OCI-LY7 (cell line): ENCODE measurements at regions not wholly inside any gene's neighbourhood (a gene's known extent, or its start where the extent isn't known, plus 50 kb on each side); places are given as distances from the start of the nearest gene placed in this dataset.

Source experiments
- BruUV-seq: library from RNA; stranded (reverse); fragments of 400-500 nt; replicated peaks from 2 replicates; lab custom pipeline; 2021; lab: Mats Ljungman, UMichigan
- CTCF ChIA-PET: fragments of 300-600 bp; sonication (Branson Sonifier 250); formaldehyde crosslinking; loops from one replicate; lab custom pipeline; 2022; ENCODE audit warnings: antibody characterized with exemption; ENCODE audit not compliant: unreplicated experiment; lab: Charles Lee
- POLR2A ChIA-PET: fragments of 300-600 bp; sonication (Branson Sonifier 250); formaldehyde crosslinking; loops from one replicate; lab custom pipeline; 2022; ENCODE audit warnings: antibody characterized with exemption; lab: Charles Lee
- DNase-seq: peaks from one replicate; pipeline ENCODE4 v3.0.0-alpha.2; 2015; ENCODE audit warnings: low spot score
- H2AFZ ChIP-seq: fragments of 200-600 bp; sonication (generic), shearing (Covaris generic); 2 replicates; pipeline ENCODE4 v1.6.1; 2014; ENCODE audit warnings: mild to moderate bottlenecking, antibody characterized with exemption, low read length, moderate library complexity
- H3K27ac ChIP-seq: fragments of 200-600 bp; sonication (generic); 2 replicates; pipeline ENCODE4 v1.5.1; 2014; ENCODE audit warnings: mixed run types, low read depth, mild to moderate bottlenecking, moderate library complexity, low read length, inconsistent platforms; ENCODE audit not compliant: poor library complexity, severe bottlenecking
- H3K36me3 ChIP-seq: fragments of 200-600 bp; sonication (generic); 2 replicates; pipeline ENCODE4 v1.6.1; 2014; ENCODE audit warnings: mild to moderate bottlenecking, antibody characterized with exemption, low read length, moderate library complexity, mixed read lengths; ENCODE audit not compliant: insufficient read depth
- H3K4me1 ChIP-seq: fragments of 200-600 bp; sonication (generic); 2 replicates; pipeline ENCODE4 v1.5.1; 2014; ENCODE audit warnings: mild to moderate bottlenecking, low read length; ENCODE audit not compliant: insufficient read depth, poor library complexity, severe bottlenecking
- H3K4me2 ChIP-seq: fragments of 200-600 bp; sonication (generic); 2 replicates; pipeline ENCODE4 v1.6.1; 2014; ENCODE audit warnings: mild to moderate bottlenecking, low read length
- H3K4me3 ChIP-seq: fragments of 200-600 bp; sonication (generic); 2 replicates; pipeline ENCODE4 v1.5.1; 2014; ENCODE audit warnings: mild to moderate bottlenecking, low read depth, low read length; ENCODE audit not compliant: poor library complexity, severe bottlenecking
- H3K79me2 ChIP-seq: fragments of 200-600 bp; sonication (generic); 2 replicates; pipeline ENCODE4 v1.6.1; 2016; ENCODE audit warnings: low read depth, mild to moderate bottlenecking, low read length, moderate library complexity, mixed read lengths; ENCODE audit not compliant: insufficient read depth
- H3K9me2 ChIP-seq: fragments of 200-600 bp; sonication (generic); 2 replicates; pipeline ENCODE4 v1.6.1; 2016; ENCODE audit warnings: mild to moderate bottlenecking, low read length, mixed read lengths; ENCODE audit not compliant: insufficient read depth
- H3K9me3 ChIP-seq: fragments of 200-600 bp; sonication (generic); 2 replicates; pipeline ENCODE4 v1.6.1; 2014; ENCODE audit warnings: mild to moderate bottlenecking, mixed run types, low read length, mixed read lengths
- H4K20me1 ChIP-seq: fragments of 200-600 bp; sonication (generic); 2 replicates; pipeline ENCODE4 v1.6.1; 2014; ENCODE audit warnings: mild to moderate bottlenecking, antibody characterized with exemption, low read length, moderate library complexity, mixed read lengths; ENCODE audit not compliant: insufficient read depth
- CTCF ChIP-seq: fragments of 200-600 bp; sonication (generic); conservative IDR thresholded peaks from 2 replicates; pipeline ENCODE4 v1.5.1; 2014; ENCODE audit warnings: mild to moderate bottlenecking, antibody characterized with exemption, low read length, moderate library complexity, mixed read lengths
- EZH2phosphoT487 ChIP-seq: fragments of 200-600 bp; sonication (generic); IDR thresholded peaks from 2 replicates; pipeline ENCODE4 v1.6.1; 2018; ENCODE audit warnings: low read depth, borderline replicate concordance, mild to moderate bottlenecking, mixed run types, antibody characterized with exemption, low read length, moderate library complexity, mixed read lengths
- intact Hi-C: fragments of 100-400 bp; cut with micrococcal nuclease; formaldehyde crosslinking; loops from one replicate; pipeline ENCODE4 v1.10.0; 2022; ENCODE audit not compliant: unreplicated experiment

DNA sequence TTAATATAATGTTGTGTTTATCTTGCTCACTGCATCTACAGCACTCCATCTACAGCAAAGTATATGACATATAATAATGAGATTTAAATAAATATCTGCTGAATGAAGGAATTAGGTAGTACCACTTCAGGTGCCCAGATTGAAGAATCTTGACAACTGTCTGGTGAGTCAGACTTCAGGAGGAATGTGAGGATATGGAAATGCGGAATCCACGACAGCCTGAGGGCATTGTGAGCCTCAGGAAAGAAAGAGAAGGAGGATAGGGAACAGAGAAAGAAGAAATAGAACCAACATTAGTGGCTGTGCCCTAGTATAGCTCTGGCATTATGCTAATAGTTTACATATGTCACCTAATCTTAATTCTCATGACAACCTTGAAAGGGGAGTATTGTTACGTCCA, 304.4 kb downstream of the AASDHPPT start:
- ChIA-PET CTCF (no interaction called here), POLR2A (no interaction called here)
- Histone ChIP-seq H3K4me2 (no peak overlapping the region), H3K36me3 (no peaks in the 10 kb centered on the region), H3K4me1 (no peaks in the 10 kb centered on the region), H2AFZ (no peak overlapping the region), H4K20me1 (no peaks in the 10 kb centered on the region), H3K79me2 (no peaks in the 10 kb centered on the region), H3K9me2 (no peaks in the 10 kb centered on the region), H3K4me3 (no peak overlapping the region), H3K9me3 (no peaks in the 10 kb centered on the region), H3K27ac (no peak overlapping the region)
- BruUV-seq: no TSS peak
- no peak for TF ChIP-seq CTCF
- TF ChIP-seq EZH2phosphoT487: no peak
- DNase-seq: no peak
- intact Hi-C loops: no loop called here

DNA sequence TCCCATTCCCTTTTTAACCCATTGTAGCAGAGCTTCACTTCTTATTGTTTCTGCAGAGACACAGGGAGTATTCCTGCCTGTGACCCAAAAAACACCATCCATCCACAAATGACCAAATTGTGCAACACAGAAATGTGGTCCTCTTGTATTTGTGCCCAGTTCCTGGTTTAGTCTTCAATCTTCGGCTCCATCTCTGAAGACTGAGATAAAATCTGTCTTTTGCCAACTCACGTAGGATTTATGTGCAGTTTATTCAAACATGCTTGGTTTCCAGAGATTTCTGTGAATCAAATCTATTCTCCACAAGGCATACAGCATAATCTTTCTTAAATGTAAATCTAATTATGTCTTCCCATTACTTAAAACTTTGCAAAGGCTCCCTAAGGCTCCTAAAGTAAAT, 307.0 kb downstream of the AASDHPPT start:
- no peak overlapping the region for H3K4me3 ChIP-seq
- no peaks in the 10 kb centered on the region for H3K79me2 ChIP-seq
- CTCF ChIA-PET: no interaction called here
- POLR2A ChIA-PET: interaction anchor here (0.5 kb wide), 1 partner anchor 943 kb away, joined by 4 read pairs; no protein-coding TSS in a partner anchor
- no TSS peak for BruUV-seq
- no peak overlapping the region for H3K4me2 ChIP-seq
- H2AFZ ChIP-seq: no peak overlapping the region
- H3K36me3 ChIP-seq: no peaks in the 10 kb centered on the region
- no peaks in the 10 kb centered on the region for H4K20me1 ChIP-seq
- no peak for DNase-seq
- no peak overlapping the region for H3K27ac ChIP-seq
- TF ChIP-seq EZH2phosphoT487 (no peak), CTCF (no peak)
- no peaks in the 10 kb centered on the region for H3K9me2 ChIP-seq
- intact Hi-C loops: no loop called here
- no peaks in the 10 kb centered on the region for H3K4me1 ChIP-seq
- no peaks in the 10 kb centered on the region for H3K9me3 ChIP-seq

DNA sequence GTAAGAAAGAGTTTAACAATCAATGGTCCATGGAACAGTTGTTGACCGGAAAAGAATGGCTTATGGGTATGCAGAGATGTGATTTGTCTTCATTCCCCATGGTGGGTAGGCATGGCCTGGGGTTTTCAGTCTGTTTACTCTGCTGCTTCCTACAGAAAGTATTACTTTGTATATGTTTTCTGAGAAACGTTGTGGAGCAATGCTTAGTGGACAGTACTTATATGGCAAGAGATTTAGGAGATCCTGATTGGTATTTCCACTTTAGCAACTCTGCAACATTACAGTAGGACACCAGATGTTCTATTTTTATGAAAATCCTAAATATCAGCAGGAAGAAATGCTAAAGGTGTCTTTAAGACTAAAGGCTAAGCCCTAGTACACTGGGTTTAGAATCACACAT, 309.1 kb downstream of the AASDHPPT start:
- no peaks in the 10 kb centered on the region for H3K36me3 ChIP-seq
- H2AFZ ChIP-seq: no peak overlapping the region
- no peak for DNase-seq
- no peak overlapping the region for H3K27ac ChIP-seq
- ChIA-PET CTCF (no interaction called here), POLR2A (no interaction called here)
- H3K4me3 ChIP-seq: no peak overlapping the region
- intact Hi-C loops: no loop called here
- no peak overlapping the region for H3K4me2 ChIP-seq
- H4K20me1 ChIP-seq: no peaks in the 10 kb centered on the region
- no peaks in the 10 kb centered on the region for H3K9me3 ChIP-seq
- H3K9me2 ChIP-seq: no peaks in the 10 kb centered on the region
- BruUV-seq: no TSS peak
- H3K4me1 ChIP-seq: no peaks in the 10 kb centered on the region
- no peaks in the 10 kb centered on the region for H3K79me2 ChIP-seq
- no peak for TF ChIP-seq CTCF
- no peak for TF ChIP-seq EZH2phosphoT487
